Ishikawa (cell line): ENCODE measurements at regions not wholly inside any gene's neighbourhood (a gene's known extent, or its start where the extent isn't known, plus 50 kb on each side); places are given as distances from the start of the nearest gene placed in this dataset.

Source experiments
- CEBPB ChIP-seq: IDR thresholded peaks from 2 replicates; pipeline ENCODE4 v1.6.1; 2012
- EP300 ChIP-seq: IDR thresholded peaks from 2 replicates; pipeline ENCODE4 v1.6.1; 2012; ENCODE audit warnings: borderline replicate concordance
- RAD21 ChIP-seq: IDR thresholded peaks from 2 replicates; pipeline ENCODE4 v1.6.1; 2012; ENCODE audit warnings: low read depth
- TEAD4 ChIP-seq: IDR thresholded peaks from 2 replicates; pipeline ENCODE4 v1.6.1; 2012
- ZBTB7A ChIP-seq: IDR thresholded peaks from 2 replicates; pipeline ENCODE4 v1.6.1; 2012; ENCODE audit warnings: low read depth
- TF ChIP-seq, protein P1 (sequence below): IDR thresholded peaks from 2 replicates; pipeline ENCODE4 v1.6.1; 2012; ENCODE audit warnings: low read depth, mild to moderate bottlenecking

- TF ChIP-seq ZBTB7A: no peak
- TF ChIP-seq CEBPB: no peak
- no peak for TF ChIP-seq TEAD4
- no peak for TF ChIP-seq EP300
- TF ChIP-seq RAD21: no peak
- TF ChIP-seq, protein P1, sequence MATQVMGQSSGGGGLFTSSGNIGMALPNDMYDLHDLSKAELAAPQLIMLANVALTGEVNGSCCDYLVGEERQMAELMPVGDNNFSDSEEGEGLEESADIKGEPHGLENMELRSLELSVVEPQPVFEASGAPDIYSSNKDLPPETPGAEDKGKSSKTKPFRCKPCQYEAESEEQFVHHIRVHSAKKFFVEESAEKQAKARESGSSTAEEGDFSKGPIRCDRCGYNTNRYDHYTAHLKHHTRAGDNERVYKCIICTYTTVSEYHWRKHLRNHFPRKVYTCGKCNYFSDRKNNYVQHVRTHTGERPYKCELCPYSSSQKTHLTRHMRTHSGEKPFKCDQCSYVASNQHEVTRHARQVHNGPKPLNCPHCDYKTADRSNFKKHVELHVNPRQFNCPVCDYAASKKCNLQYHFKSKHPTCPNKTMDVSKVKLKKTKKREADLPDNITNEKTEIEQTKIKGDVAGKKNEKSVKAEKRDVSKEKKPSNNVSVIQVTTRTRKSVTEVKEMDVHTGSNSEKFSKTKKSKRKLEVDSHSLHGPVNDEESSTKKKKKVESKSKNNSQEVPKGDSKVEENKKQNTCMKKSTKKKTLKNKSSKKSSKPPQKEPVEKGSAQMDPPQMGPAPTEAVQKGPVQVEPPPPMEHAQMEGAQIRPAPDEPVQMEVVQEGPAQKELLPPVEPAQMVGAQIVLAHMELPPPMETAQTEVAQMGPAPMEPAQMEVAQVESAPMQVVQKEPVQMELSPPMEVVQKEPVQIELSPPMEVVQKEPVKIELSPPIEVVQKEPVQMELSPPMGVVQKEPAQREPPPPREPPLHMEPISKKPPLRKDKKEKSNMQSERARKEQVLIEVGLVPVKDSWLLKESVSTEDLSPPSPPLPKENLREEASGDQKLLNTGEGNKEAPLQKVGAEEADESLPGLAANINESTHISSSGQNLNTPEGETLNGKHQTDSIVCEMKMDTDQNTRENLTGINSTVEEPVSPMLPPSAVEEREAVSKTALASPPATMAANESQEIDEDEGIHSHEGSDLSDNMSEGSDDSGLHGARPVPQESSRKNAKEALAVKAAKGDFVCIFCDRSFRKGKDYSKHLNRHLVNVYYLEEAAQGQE: no peak
Measured at GRCh38 chr10:120701381-120701780, 149.8 kb upstream of the WDR11 start.
